Activated CD4-positive, alpha-beta T cell treated with anti-CD3 and anti-CD28 coated beads for 24 hours (primary cell): ENCODE measurements at regions not wholly inside any gene's neighbourhood (a gene's known extent, or its start where the extent isn't known, plus 50 kb on each side); places are given as distances from the start of the nearest gene placed in this dataset.
"Not testable (repeated sequence)": the region's sequence is repeated elsewhere in the genome, so short reads cannot be mapped to it uniquely, and the experiment has no call there.

Experiments used
- DNase-seq, 2 donors: peaks; one replicate each; pipeline ENCODE4 v3.0.0-alpha.2; 2020; ENCODE audit warnings: low read depth in 2 of 2

DNA sequence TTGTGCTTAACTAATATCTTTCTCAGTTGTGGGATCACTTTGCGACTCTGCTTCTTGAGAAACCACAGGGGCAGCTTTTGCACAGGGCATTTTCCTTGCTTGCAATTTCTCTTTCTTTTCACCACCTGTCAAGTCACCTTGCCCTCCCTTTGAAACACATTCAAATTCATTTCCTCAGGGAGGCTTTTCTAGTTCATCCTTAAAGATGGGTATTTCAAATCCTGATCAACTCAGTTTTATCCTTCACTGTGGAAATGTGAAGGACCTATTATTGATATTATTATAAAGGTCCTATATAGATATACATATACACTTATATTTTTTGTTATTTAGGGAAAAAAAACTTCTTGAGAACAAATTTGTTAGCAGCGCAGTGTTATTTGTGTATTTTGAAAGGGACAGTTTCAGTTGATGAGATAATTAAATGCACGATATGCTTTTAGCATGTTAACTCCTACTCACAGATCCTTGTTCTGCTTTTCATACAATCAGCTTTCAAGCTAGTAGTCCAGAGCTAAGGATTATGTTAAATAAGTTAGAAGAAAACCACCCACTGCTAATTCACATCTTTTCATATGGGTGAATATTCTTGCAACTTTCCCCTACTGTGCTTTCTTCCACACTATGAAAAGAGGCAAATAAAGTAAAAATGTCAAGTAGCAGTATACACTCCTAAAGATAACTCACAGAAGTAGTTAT, 501.4 kb upstream of the RGS6 start:
- DNase-seq = no peak

DNA sequence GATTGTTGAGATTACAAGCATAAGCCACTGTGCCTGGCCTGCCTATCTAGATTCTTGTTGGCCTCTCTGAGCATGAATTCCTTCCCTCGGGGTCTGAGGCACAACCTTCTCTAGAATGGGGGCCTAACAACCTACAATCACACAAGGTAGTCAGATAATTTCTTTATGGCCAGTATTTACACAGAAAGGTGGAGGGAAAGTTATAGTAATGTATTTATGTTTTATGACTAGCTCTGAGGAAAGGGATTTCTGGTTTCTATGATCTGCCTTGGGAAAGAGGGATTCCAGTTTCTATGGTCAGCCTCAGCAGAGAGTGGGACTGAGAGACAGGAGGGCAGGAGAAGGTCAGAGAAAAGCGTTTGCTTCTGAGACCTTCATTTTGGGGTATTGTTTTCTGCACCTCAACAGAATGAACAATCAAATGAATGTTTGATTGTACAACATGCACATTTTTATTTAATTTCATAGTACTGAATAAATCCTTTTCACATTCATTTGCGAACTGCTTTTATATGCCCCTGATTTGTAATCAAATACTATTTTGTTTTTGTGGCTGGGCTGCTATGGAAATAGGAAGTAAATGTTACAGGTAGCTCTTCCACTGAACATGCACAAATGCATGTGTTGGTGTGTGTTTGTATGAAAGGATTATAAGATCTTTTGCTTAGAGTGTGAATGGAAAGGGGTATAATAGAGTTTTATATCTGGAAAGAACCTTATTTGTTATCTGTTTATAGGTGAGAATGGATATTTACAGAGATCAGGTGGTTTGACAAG, 499.7 kb upstream of the RGS6 start:
- no peak for DNase-seq

DNA sequence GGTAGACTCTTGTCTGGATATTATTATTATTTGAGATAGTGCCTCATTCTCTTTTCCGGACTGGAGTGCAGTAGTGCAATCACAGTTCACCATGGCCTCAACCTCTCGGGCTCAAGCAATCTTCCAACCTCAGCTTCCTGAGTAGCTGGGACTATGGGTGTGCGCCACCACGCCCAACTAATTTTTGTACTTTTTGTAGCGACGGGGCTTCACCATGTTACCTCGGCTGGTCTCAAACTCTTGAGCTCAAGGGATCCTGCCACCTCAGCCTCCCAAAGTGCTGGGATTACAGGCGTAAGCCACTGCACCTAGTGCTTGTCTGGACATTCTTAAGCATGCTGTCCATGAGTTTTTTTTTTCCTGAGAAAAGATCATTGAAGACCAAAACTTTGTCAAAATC, 498.9 kb upstream of the RGS6 start:
- DNase-seq = no peak

DNA sequence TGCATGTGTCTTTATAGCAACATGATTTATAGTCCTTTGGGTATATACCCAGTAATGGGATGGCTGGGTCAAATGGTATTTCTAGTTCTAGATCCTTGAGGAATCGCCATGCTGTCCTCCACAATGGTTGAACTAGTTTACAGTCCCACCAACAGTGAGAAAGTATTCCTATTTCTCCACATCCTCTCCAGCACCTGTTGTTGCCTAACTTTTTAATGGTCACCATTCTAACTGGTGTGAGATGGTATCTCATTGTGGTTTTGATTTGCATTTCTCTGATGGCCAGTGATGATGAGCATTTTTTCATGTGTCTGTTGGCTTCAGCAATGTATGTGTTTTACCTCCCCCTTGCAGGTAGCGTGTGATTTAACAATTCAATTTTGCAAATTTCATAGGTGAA, 496.6 kb upstream of the RGS6 start:
- not testable (repeated sequence) for DNase-seq

DNA sequence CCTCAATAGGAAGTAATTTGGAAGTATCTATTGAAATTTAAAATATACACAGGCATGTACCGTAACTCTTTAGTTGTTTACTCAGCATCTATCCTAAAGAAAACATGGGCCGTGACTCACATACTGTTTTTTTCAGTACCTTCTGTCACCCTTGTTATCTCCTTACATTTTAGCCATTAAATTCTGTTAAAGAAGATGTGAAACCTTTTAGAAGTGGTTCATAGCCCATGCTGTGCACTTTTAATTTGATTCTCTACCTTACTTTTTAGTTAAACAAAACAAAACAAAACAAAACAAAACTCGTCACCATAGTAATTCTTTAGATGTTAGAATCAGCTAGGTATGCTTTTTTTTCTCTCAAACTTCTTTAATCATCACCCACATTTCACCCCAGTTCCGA, 494.4 kb upstream of the RGS6 start:
- DNase-seq = no peak

DNA sequence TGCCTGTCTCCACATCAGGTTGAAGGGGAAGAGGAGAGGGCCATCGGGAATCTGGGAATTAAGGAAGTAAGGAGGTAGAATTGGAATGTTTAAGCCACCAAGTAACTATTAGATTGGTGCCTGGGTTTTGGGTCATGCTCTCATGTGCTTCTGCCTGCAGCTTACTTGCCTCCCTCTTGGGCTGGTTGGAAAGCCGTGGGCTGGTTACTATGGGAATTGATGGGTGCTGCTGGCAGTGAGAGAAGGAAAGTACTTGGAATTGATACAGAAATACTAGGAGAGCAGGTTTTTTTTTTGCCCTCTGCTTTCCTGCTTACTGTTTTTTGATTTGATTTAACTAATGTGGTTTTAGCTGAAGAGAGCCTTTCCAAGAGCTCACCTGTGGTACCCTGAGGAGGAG, 493.5 kb upstream of the RGS6 start:
- no peak for DNase-seq

DNA sequence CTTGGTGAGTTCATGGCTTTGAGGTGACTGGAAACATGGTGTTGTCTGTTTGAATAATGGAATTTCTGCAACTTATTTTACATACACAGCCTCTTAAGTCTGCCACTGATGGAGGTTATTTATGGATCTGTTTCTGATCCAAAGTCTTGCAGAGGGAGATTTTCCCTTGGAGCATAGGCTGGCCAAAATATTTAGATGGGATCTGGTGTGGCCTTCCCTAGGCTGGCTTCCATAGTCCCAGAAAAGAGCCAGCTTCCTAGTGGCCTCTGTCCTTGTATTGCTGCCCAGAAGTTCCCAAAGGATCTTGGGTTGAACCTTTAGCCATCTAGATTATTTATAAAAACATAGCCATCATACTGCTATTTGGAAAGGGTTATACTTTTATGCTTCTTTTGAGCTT, 491.1 kb upstream of the RGS6 start:
- no peak for DNase-seq

DNA sequence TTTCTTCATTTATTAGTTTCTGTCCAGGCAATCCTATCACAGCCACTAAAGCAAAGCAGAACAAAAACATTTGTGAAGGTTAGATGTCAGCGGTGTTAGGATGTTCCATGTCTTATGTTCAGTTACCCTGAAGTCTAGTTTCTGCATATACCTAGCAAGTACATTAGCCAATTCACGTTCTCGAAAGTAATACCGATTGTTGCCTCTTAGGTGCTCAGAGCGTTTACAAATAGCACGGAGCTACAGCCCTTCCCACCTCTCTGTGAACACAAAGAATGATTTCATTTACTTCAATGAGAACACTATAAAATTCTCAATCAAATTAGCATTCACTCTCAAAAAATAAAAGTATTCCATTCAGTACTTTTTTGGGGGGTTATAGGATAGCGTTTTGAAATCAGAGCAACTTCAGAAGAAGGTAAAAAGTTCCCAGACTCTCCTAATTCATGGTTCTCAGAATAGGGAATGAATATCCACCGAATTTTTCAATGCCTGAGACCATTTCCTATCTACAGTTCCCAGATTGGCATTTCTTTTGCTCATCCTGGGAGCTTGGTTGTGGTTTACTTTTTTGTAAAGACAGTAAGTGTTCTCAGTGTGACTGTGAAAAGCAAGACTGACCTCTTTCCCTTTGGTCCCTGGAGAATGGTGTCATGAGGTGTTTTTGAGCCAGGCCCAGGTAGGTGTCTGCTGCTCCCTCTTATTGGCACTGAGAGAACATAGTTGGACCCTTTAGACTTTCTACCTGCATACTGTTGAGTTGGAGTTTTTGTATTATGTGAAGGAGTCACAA, 488.0 kb upstream of the RGS6 start:
- DNase-seq = no peak

DNA sequence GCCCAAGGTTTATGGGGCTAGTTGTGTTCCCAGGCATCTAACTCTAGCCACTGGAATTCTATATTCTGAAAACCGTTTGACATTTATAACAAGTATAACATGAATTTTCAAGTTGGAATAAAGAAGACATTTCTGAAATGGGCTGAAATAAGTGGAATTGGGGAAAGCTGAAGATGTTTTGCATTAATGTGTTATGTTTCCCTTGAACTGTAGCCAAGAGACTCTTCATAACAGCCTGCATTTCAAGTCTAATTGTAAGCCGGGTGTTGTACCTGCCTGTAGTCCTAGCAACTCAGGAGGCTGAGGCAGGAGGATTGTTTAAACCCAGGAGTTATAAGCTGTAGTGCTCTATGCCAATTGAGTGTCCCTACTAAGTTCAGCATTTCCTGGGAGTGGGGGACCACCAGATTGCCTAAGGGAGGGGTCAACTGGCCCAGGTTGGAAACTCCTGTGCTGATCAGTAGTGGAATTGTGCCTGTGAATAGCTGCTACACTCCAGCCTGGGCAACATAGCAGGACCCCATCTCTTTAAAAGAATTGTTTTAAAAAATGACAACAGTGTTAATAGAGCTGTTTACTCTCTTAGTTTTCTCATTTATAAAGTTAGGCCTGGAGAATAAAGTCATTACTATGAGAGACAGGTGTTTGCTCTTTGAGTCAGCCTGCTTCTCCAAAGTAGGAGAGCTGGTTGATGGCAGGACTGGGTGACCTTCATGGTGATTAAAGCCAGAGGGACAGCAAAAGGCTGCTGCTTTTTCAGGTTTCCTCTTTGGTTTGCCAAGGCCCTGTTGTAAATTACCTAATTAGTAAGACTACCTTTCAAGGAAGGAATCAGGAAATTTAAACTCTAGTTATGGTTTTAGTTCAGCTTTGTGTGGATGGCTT, 483.6 kb upstream of the RGS6 start:
- DNase-seq = no peak

DNA sequence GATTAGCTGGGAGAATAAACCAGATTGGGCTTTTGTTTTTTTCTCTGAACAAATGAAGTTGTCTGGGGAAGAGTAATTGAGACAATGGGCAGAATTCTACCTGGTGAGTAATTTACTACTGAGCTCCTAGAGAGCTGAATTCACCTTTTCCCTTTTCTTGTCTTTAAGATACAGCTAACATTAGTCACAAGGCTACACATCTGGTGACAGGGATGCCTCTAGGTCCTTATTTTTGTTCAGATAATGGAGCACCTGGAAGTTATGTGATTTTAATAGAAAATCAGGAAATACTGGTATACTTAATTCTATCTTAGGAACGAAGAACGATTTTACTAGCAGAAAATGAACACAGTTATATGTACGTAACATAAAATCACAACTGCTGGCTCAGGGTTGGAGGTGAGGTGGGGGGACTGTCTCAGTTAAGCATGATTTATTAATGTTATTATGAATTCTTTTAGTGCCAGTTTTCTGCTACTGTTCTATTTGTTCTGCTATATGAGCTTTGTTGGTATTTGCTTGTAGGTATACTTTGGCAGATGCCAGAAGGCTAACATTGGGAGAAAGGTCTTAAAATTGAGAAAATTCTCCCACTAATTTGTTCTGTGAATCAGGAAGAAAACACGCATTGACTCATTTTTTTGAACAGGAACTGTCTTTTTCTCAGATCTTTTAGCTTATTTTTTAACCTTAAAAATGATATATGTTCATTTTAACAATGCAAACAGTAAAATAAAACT, 482.7 kb upstream of the RGS6 start:
- no peak for DNase-seq

DNA sequence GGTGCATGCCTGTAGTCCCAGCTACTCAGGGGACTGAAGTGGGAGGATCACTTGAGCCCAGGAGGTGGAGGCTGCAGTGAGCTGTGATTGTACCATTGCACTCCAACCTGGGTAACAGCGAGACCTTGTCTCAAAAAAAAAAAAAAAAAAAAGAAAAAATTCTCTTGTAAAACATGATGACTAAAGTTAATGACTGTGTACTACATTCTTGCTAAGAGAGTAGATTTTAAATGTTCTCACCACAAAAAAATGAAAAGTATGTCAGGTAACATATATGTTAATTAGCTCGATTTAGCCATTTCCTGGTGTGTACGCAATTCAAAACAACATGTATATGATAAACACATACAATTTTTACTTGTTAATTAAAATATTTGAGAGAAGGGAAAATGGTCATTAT, 480.7 kb upstream of the RGS6 start:
- no peak for DNase-seq

DNA sequence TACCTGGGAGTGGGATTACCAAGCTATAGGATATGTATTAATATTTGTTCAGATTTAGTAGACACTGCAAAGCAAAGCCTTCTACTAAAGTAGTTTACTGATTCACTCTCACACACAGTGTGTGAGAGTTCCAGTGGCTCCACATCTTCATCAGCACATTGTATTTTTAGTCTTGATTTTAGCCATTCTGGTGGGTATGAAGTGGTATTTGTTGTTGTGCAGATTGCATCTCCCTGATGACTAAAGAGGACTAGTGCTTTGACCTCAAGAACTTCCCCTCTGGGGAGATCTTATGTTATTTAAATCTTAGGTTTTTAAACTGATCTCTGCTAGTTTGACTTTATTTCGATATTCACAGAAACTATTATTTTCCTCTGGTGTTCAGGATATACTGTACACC, 479.7 kb upstream of the RGS6 start:
- DNase-seq = no peak

DNA sequence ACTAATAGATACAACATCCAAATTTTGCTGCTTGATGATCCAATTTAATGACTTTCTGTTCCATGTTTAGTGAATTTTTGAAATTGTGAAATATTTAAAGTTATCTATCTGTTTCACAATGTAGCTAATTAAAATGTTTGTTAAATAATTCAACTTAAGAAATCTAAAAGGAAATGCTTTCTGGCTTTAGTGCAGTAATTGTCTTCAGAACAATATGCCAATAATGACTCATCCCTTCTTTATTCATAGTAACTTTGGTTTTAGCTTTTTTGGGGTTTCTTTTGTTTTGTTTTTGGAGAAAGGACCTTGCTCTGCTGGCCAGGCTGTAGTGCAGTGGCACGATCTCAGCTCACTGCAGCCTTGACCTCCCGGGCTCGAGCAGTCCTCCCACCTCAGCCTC, 479.2 kb upstream of the RGS6 start:
- no peak for DNase-seq

DNA sequence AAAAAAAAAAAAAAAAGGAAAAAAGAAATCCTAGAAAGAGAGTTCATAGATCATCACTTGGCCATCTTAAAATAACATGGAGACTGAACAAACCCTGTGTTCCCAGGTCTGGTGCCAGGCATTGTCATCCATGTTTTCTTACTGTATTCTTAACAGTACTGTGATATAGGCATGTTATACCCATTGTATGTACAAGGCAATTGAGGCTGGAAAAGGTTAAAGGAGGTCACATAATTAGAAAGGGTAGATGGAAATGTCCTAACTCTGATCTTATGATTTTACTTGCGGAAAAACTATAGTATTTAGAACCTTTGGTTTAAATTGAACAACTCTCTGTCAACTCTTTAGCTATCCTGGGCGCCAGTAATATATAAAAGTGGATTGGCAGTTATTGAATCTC, 478.2 kb upstream of the RGS6 start:
- DNase-seq = no peak

DNA sequence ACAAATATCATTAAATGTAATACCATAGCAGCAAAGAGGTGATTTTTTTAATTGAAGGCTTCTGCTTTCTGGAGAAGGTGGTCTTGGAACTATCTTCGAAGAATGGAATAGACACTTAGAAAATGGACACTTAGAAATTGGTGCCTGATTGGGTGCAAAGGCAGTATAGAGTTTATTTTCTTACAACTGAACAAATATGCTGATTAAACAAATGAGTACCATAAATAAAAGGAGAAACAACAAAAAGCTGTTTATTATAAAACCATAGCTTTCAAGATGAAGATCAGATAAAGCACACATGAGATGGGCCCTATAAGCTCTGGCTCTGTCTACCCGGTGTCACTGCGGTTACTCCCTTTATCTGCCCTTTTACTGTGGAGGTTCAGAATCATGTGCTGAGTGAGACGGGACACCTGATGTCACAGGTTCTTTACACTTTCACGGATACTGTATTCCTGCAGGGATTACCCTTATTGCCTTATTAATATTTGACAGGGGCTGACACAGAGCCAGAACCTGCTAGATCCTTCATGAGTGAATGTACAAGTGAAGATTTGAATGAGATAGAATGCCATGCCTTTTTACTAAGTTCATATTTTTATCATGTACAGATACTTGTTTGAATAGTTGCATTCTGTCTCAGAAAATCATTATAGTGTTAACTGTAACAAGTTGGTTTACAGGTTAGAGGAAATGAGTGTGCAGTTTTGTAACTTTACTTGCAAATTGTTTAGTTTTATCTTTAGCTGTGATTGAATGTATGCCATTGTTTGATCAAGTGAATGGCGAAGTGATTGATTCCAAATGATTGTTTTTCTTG, 477.5 kb upstream of the RGS6 start:
- DNase-seq = no peak

DNA sequence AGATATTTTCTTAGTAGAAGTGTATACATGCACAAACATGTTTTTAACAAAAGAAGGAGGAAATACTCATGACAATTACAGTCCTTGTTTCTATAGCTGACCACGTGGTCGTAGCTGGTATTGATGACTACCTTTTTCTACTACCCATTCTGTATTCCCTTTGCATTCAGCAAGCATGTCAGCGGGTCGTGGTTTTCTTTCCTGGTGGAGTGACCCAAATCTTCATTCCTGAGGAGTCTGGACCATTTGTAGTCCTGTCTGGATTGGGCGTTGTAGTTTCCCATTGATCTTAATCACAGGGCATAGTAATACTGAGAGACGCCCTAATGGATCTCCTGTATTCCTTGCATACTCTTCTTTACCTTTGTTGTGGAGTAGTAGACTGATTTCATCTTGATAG, 472.1 kb upstream of the RGS6 start:
- DNase-seq = no peak

DNA sequence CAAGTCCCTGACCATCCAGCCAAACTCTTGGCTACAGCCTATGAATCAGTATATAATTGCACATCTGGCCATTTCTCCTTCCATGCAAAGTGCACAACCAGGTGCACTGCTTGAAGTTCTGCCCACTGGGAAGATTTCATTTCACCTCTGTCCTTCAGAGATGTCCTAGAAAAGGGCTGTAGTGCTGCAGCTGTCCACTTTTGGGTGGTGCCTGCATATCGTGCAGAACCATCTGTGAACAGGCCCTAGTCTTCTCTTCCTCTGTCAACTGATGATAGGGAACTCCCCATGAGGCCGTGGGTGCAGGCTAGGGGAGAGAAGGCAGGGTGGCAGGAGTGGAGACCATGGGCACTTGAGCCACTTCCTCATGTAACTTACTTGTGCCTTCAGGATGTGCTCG, 470.6 kb upstream of the RGS6 start:
- not testable (repeated sequence) for DNase-seq

DNA sequence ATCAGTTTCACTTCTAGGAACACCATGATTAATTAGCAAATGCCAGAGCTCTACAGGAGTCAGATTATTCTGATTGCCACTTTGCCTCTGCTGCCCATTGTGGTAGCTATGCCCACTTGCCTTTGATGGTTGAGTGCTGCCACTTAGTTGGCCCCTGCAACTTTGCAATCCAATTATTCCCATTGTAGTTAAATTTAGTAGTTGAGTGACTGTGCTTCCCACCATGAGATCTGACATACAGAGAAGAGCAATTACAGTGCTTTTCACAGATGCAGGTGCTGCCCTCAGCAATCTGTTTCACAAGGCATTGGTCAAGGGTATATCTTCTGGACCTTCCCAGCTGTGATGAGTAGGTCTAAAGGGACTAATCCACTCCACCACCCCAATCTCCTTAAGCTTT, 468.4 kb upstream of the RGS6 start:
- no peak for DNase-seq

DNA sequence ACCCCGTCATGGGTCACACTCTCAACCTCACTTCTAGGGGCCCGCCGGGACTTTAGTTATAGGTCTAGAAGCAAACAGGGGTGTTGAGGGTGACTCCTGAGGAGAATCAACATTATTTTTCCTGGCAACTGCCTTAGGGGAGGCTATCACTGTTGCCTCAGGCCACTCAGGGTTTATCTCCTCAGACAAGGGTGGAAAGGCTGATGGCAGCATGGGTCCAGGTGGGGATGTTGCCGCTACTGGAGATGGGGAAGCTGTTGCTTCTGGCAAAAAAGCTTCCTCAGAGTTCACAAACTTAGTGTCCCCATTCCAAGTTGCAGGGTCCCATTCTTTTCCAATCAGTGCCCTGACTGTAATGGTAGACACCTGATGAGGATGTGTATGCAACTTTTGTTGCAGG, 467.4 kb upstream of the RGS6 start:
- DNase-seq = no peak

DNA sequence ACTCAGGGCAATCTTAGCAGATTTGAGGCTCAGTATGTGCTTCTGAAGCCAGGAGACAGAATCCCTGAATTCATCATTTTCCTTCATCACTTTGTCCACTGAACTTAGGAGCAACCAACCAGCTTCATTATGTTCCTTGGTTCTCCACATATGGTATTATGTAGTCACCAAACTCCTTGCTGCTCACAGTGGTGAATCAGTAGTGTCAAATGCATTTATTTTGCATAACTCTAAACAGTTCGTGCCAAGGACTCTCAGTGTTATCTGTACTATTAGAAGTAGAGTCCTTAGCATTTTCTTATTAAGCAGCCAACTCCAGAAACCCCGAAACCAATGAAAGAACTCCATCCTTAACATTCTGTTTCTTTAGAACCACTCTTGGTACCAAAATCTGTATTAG, 466.9 kb upstream of the RGS6 start:
- DNase-seq = no peak
